Spleen (tissue), 7 donors: ENCODE measurements at regions not wholly inside any gene's neighbourhood (a gene's known extent, or its start where the extent isn't known, plus 50 kb on each side); places are given as distances from the start of the nearest gene placed in this dataset.

ENCODE experiments used
- CTCF ChIP-seq, 11 experiments: fragments of 200-600 bp in 7 of 11; fragments of 450-650 bp in 4 of 11; sonication (generic) in 4 of 11; IDR thresholded peaks in 8 of 11; conservative IDR thresholded peaks in 3 of 11; 1 replicate in 7 of 11; 2 replicates in 4 of 11; pipeline versions ENCODE4 v1.4.0 to v1.8.0; 2016 to 2021; ENCODE audit warnings: antibody characterized with exemption in 11 of 11, inconsistent platforms in 4 of 11, mild to moderate bottlenecking in 1 of 11
- POLR2A ChIP-seq, 3 donors: fragments of 450-650 bp; IDR thresholded peaks; one replicate each; pipeline ENCODE4 v1.5.1; 2017; ENCODE audit warnings: antibody characterized with exemption in 3 of 3, mild to moderate bottlenecking in 1 of 3
- POLR2AphosphoS5 ChIP-seq, 3 donors: sonication (generic); formaldehyde crosslinking; IDR thresholded peaks; one replicate each; pipeline ENCODE4 v1.5.1; 2017; ENCODE audit warnings: antibody characterized with exemption in 3 of 3
- donor health status: DM: no; HTN: no; CAD: no; lungs with moderate emphysema.
- donor health status: DM: no; HTN: no; CAD: no.
- donor health status: DM: no; HTN: no; CAD: no.

- TF ChIP-seq CTCF (IDR thresholded peaks at IDR 0.05 in 8 of 11, conservative IDR thresholded peaks at IDR 0.05 in 3 of 11) (no peak), POLR2A (IDR thresholded peaks at IDR 0.05) (no peak), POLR2AphosphoS5 (IDR thresholded peaks at IDR 0.05) (no peak)
Measured at GRCh38 chr2:238979636-238980035, 131.8 kb downstream of the TWIST2 start.
